DND-41 (cell line): ENCODE measurements at regions not wholly inside any gene's neighbourhood (a gene's known extent, or its start where the extent isn't known, plus 50 kb on each side); places are given as distances from the start of the nearest gene placed in this dataset.

Experiments used
- ATAC-seq: fragments of 200-7000 bp; cut with Tn5 transposase; 3 replicates; pipeline ENCODE4 v1.9.1; 2021; ENCODE audit warnings: low read depth; ENCODE audit not compliant: insufficient read depth
- DNase-seq: peaks from one replicate; pipeline ENCODE4 v3.0.0-alpha.2; 2020
- H2AFZ ChIP-seq: 2 replicates; pipeline ENCODE4 v1.6.0; 2012; ENCODE audit warnings: low read depth, low read length
- H3K27ac ChIP-seq: 2 replicates; pipeline ENCODE4 v1.5.1; 2012; ENCODE audit warnings: low read length, inconsistent platforms
- H3K27me3 ChIP-seq: fragments of 200-600 bp; sonication (generic); 2 replicates; pipeline ENCODE4 v1.6.0; 2012; ENCODE audit warnings: low read length, mild to moderate bottlenecking, inconsistent platforms; ENCODE audit not compliant: insufficient read depth, poor library complexity
- H3K36me3 ChIP-seq: 2 replicates; pipeline ENCODE4 v1.5.1; 2012; ENCODE audit warnings: low read length, inconsistent platforms; ENCODE audit not compliant: insufficient read depth
- H3K4me1 ChIP-seq: 2 replicates; pipeline ENCODE4 v1.5.1; 2012; ENCODE audit warnings: mild to moderate bottlenecking, low read length; ENCODE audit not compliant: insufficient read depth
- H3K4me2 ChIP-seq: 2 replicates; pipeline ENCODE4 v1.6.0; 2012; ENCODE audit warnings: mild to moderate bottlenecking, moderate library complexity, low read length, inconsistent platforms; ENCODE audit not compliant: insufficient read depth
- H3K4me3 ChIP-seq, 2 experiments: fragments of 200-600 bp in 1 of 2; shearing (Covaris generic) in 1 of 2; 2 replicates each; pipeline ENCODE4 v1.5.1; 2012 to 2016; ENCODE audit warnings: inconsistent platforms in 2 of 2, low read length in 2 of 2, mild to moderate bottlenecking in 2 of 2, low read depth in 1 of 2, moderate library complexity in 1 of 2
- H3K79me2 ChIP-seq: 2 replicates; pipeline ENCODE4 v1.6.0; 2012; ENCODE audit warnings: low read length, inconsistent platforms; ENCODE audit not compliant: insufficient read depth
- H3K9ac ChIP-seq: 2 replicates; pipeline ENCODE4 v1.6.0; 2012; ENCODE audit warnings: low read depth, mild to moderate bottlenecking, inconsistent platforms, low read length, moderate library complexity
- H3K9me3 ChIP-seq: 2 replicates; pipeline ENCODE4 v1.5.1; 2012; ENCODE audit warnings: low read length, moderate library complexity, mild to moderate bottlenecking, inconsistent platforms; ENCODE audit not compliant: insufficient read depth, severe bottlenecking
- H4K20me1 ChIP-seq: 2 replicates; pipeline ENCODE4 v1.6.0; 2012; ENCODE audit warnings: low read length; ENCODE audit not compliant: insufficient read depth
- CTCF ChIP-seq: IDR thresholded peaks from 2 replicates; pipeline ENCODE4 v1.5.1; 2012; ENCODE audit warnings: borderline replicate concordance, low read length, moderate library complexity, mild to moderate bottlenecking; ENCODE audit not compliant: poor library complexity, severe bottlenecking; ENCODE audit errors: extremely low read depth
- EZH2 ChIP-seq: IDR thresholded peaks from 3 replicates; pipeline ENCODE4 v1.6.1; 2012; ENCODE audit warnings: borderline replicate concordance, low read depth, mild to moderate bottlenecking, moderate library complexity, low read length, inconsistent platforms; ENCODE audit not compliant: severe bottlenecking

GRCh38 chr12:116508145-116509121 is 50.7 kb upstream of the MAP1LC3B2 start:
- Histone ChIP-seq H3K36me3 (no peaks in the 10 kb centered on the region), H3K4me1 (no peaks in the 10 kb centered on the region), H2AFZ (no peak overlapping the region), H3K27ac (no peak overlapping the region; the same call in 1 of the 2 replicates), H3K27me3 (no peaks in the 10 kb centered on the region), H3K9ac (no peak overlapping the region), H3K4me2 (no peak overlapping the region), H3K79me2 (no peaks in the 10 kb centered on the region), H3K9me3 (no peaks in the 10 kb centered on the region), H4K20me1 (no peaks in the 10 kb centered on the region), H3K4me3 (no peak overlapping the region)
- TF ChIP-seq EZH2 (no peak), CTCF (no peak)
- no peak for ATAC-seq
- no peak for DNase-seq
